NT2/D1 (cell line): ENCODE measurements at regions not wholly inside any gene's neighbourhood (a gene's known extent, or its start where the extent isn't known, plus 50 kb on each side); places are given as distances from the start of the nearest gene placed in this dataset.
"Not testable (repeated sequence)": the region's sequence is repeated elsewhere in the genome, so short reads cannot be mapped to it uniquely, and the experiment has no call there.

Experiments used
- DNase-seq: peaks from one replicate; pipeline ENCODE4 v3.0.0-alpha.2; 2011; ENCODE audit warnings: low read depth, low spot score
- H3K27me3 ChIP-seq: 2 replicates; pipeline ENCODE4 v1.6.0; 2011; ENCODE audit warnings: mild to moderate bottlenecking; ENCODE audit not compliant: insufficient read length, insufficient read depth
- H3K36me3 ChIP-seq: 2 replicates; pipeline ENCODE4 v1.6.1; 2011; ENCODE audit warnings: mild to moderate bottlenecking, low read length, mixed read lengths; ENCODE audit not compliant: insufficient read depth, insufficient read length
- H3K4me1 ChIP-seq: 2 replicates; pipeline ENCODE4 v1.5.1; 2011; ENCODE audit not compliant: insufficient read depth, insufficient read length
- H3K4me3 ChIP-seq: 2 replicates; pipeline ENCODE4 v1.5.1; 2011; ENCODE audit warnings: low read depth; ENCODE audit not compliant: insufficient read length
- H3K9ac ChIP-seq: 2 replicates; pipeline ENCODE4 v1.6.0; 2011; ENCODE audit warnings: low read depth; ENCODE audit not compliant: insufficient read length
- H3K9me3 ChIP-seq: 2 replicates; pipeline ENCODE4 v1.5.1; 2011; ENCODE audit warnings: mild to moderate bottlenecking, low read length; ENCODE audit not compliant: insufficient read depth
- SUZ12 ChIP-seq: IDR thresholded peaks from 2 replicates; pipeline ENCODE4 v1.6.1; 2011; ENCODE audit not compliant: insufficient read length, insufficient read depth; ENCODE audit errors: extremely low read depth
- YY1 ChIP-seq: IDR thresholded peaks from 2 replicates; pipeline ENCODE4 v1.6.1; 2011; ENCODE audit not compliant: insufficient read length, insufficient read depth
- ZNF274 ChIP-seq: IDR thresholded peaks from 2 replicates; pipeline ENCODE4 v1.6.1; 2011; ENCODE audit warnings: mild to moderate bottlenecking, low read depth, low read length

DNA sequence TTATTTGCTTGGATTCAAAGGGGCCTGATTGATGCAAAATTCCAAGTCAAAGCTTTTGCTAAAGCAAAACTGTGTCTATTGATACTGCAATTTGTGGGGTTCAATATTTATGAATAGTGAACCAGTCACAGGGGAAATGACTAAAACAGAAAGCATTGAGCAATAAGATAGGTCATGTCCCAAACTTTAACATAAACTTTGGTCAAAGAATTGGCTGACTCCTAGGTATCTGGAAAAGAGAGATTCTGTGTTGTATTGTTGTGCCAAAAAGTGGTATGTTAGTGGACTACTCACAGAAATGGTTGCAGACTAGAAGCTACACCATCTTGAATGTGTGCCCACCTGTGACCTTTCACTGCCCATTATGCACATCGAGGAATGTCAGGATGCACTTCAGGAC is 585.5 kb upstream of the RGMB start:
- Histone ChIP-seq H3K36me3 (no peaks in the 10 kb centered on the region), H3K4me3 (no peak overlapping the region), H3K9ac (no peak overlapping the region), H3K27me3 (no peaks in the 10 kb centered on the region), H3K9me3 (no peaks in the 10 kb centered on the region), H3K4me1 (no peaks in the 10 kb centered on the region)
- no peak for DNase-seq
- no peak for TF ChIP-seq SUZ12
- TF ChIP-seq ZNF274 = no peak
- TF ChIP-seq YY1 = no peak

DNA sequence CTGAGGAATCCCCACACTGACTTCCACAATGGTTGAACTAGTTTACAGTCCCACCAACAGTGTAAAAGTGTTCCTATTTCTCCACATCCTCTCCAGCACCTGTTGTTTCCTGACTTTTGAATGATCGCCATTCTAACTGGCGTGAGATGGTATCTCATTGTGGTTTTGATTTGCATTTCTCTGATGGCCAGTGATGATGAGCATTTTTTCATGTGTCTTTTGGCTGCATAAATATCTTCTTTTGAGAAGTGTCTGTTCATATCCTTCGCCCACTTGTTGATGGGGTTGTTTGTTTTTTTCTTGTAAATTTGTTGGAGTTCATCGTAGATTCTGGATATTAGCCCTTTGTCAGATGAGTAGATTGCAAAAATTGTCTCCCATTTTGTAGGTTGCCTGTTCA is 583.1 kb upstream of the RGMB start:
- H3K27me3 ChIP-seq, H3K9ac ChIP-seq, H3K4me1 ChIP-seq, DNase-seq, H3K9me3 ChIP-seq, H3K4me3 ChIP-seq, H3K36me3 ChIP-seq: not testable (repeated sequence)

DNA sequence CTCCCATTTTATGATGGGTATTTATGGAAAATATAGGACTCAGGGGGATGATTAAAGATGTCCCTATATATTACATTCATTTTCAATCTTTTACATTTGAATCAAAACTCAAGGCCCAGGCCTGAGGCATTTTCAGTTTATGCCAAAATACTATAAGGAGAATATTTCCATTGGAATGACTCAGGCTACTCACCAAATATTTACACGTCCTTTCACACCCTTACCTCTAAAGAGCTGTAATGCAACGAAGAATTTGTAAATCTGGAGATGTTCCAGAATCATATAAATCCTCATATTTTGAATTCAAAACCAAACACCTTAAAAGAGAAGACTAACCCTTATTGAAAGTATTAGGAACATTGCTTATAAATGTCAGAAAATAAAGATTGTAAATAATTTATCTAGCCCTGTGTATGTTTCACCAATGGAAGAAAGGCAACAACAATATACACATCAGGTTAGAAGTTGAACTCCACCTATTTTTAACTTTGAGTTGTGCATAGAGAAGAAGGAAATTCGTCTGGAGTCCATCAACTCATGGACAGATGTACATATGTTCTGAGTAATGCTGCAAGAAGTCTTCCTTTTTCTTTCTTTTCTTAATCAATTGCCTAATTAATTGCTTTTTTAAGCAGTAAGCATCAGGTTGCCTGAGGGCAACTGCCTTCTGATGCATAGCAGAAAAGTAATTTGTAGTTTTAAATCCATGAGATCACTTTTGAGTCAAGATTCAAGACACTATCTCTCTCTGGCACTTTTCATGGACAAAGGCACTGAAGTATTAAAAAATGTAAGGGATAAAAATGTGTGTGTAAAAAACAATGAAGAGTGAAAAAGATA is 579.3 kb upstream of the RGMB start:
- Histone ChIP-seq H3K4me1 (no peaks in the 10 kb centered on the region), H3K36me3 (no peaks in the 10 kb centered on the region), H3K4me3 (no peak overlapping the region), H3K9me3 (no peaks in the 10 kb centered on the region), H3K27me3 (no peaks in the 10 kb centered on the region), H3K9ac (no peak overlapping the region)
- no peak for DNase-seq
- no peak for TF ChIP-seq YY1
- TF ChIP-seq SUZ12 = no peak
- TF ChIP-seq ZNF274 = no peak

DNA sequence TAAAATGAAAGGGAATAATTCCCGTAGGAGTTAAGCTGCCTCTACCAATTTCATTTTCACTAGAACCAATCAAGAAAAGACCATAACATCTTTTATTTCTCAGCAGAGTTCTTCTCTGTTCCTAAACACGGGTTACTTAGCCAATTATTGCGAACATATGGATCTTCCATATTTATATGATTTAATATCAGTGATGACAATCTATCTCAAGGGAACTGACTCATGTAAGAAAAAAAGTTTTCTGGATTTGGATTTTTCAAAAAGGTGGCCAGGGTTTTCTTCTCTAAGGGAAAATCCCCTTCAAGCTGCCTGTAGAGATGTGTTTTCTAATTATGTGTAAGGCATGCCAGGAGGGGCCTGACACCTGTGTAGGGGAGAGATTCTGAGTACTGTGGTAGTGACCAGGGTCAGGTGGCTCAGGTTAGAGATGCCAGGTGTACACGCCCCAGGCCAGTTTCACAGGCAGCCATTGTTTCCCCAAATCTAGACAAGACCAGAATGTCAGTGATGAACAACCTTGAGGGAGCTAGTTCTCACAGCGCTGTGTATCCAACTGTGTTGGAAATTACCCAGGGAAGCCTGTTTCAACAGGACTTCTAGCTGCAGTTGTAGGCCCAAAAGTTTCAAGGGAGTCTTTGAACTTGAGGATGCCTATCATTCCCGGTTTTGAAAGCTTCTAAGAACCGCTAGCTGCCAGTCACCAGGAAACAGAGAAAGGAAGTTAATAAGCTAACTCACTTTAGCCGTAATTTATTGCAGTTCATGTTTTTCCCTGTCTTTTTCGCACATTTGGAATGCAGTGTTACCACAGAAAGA is 572.5 kb upstream of the RGMB start:
- Histone ChIP-seq H3K36me3 (no peaks in the 10 kb centered on the region), H3K9ac (no peak overlapping the region), H3K4me1 (no peaks in the 10 kb centered on the region), H3K27me3 (no peaks in the 10 kb centered on the region), H3K9me3 (no peaks in the 10 kb centered on the region), H3K4me3 (no peak overlapping the region)
- DNase-seq = no peak
- no peak for TF ChIP-seq SUZ12
- no peak for TF ChIP-seq YY1
- no peak for TF ChIP-seq ZNF274

DNA sequence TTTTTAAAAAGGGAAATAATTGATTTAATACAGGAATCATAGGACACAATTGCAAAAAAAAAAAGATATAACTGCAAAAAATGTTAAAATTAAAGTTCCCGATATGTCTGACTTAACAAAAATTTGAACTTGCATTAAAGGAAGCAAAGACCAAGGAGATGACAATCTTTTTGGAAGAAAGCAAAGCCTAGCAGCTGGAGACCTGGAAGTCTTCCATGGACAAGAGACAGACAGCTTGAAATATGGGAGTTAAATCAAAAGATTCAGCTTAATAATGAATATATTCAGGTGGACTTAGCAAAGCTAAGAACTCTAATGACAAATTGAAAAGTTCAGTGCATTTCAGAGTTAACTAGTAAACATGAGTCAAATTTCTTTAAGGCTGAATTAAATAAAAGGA is 568.7 kb upstream of the RGMB start:
- Histone ChIP-seq H3K9ac (no peak overlapping the region), H3K27me3 (no peaks in the 10 kb centered on the region), H3K9me3 (no peaks in the 10 kb centered on the region), H3K4me3 (no peak overlapping the region), H3K36me3 (no peaks in the 10 kb centered on the region), H3K4me1 (no peaks in the 10 kb centered on the region)
- DNase-seq = no peak
- TF ChIP-seq YY1 = no peak
- TF ChIP-seq SUZ12 = no peak
- no peak for TF ChIP-seq ZNF274

DNA sequence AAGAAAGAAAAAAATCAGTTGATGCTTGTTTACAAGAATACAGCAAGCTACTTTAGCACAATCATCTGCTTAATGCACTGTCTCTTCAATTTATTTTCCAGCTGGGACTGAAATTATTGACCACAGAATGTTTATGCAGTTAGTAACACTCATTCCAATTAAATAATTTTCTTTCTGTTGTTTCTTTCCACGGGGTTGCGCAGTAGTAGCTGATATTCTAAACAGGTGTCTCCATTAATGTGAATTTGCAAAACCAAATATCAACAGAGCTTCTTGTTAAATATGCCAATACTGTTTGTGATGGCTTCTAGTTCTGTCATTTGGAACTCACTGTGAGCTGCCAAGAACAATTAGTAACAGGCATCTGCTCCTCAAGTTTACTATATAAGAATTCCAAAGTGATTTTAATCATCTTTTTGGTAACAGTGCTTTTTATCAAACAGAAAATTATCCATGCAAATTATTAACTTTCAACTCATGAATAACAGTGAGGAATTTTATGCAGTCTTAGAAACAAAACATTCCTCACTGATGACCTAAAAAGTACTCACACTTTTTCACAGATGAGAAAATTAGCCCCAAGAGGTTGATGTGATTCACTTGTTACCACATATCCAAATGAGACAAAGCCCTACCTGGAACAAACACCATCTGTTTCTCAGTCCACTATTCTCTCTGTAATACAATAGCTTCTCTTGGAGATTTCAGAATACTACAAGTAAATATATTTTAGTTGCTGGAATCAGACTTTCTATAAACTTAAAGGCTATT is 567.6 kb upstream of the RGMB start:
- TF ChIP-seq YY1 (no peak), ZNF274 (no peak), SUZ12 (no peak)
- H3K4me3 ChIP-seq = no peak overlapping the region
- H3K9me3 ChIP-seq = no peaks in the 10 kb centered on the region
- no peak for DNase-seq
- no peaks in the 10 kb centered on the region for H3K36me3 ChIP-seq
- no peak overlapping the region for H3K9ac ChIP-seq
- no peaks in the 10 kb centered on the region for H3K4me1 ChIP-seq
- H3K27me3 ChIP-seq = no peaks in the 10 kb centered on the region

DNA sequence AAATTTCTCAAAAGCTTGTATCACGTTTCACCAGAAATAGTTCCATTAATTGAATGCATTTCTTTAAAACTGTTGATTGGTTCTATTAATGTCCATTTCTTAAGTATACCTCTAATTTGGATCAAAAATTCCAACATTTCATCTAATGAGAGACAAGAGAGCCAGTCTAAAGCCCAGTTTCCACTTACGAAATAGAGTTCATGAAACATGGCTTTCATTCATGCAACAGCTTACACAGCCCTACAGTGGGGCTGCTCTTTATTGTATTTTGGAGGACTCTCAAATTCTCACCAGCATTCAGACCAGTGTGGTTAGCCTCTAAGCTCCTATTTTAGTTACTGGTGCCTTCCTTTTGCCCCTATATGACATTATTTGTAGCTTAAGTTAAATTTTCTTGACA is 566.9 kb upstream of the RGMB start:
- Histone ChIP-seq H3K4me3 (no peak overlapping the region), H3K36me3 (no peaks in the 10 kb centered on the region), H3K9ac (no peak overlapping the region), H3K4me1 (no peaks in the 10 kb centered on the region), H3K27me3 (no peaks in the 10 kb centered on the region), H3K9me3 (no peaks in the 10 kb centered on the region)
- no peak for DNase-seq
- TF ChIP-seq YY1 = no peak
- no peak for TF ChIP-seq SUZ12
- no peak for TF ChIP-seq ZNF274
